CD4-positive, alpha-beta T cell treated with Interleukin-1 beta for 1 hour (primary cell): ENCODE measurements at regions not wholly inside any gene's neighbourhood (a gene's known extent, or its start where the extent isn't known, plus 50 kb on each side); places are given as distances from the start of the nearest gene placed in this dataset.

Source experiments
- DNase-seq, 2 donors: peaks; one replicate each; pipeline ENCODE4 v3.0.0-alpha.2; 2020 to 2022

- no peak for DNase-seq
Measured at GRCh38 chr9:135196474-135196873, 109.0 kb downstream of the OLFM1 start.

GRCh38 chr9:135198144-135198543, 110.7 kb downstream of the OLFM1 start:
- DNase-seq = no peak

- DNase-seq = no peak
Measured at GRCh38 chr9:135198586-135199285, 111.3 kb downstream of the OLFM1 start.

- DNase-seq = no peak
Measured at GRCh38 chr9:135199489-135199888, 112.0 kb downstream of the OLFM1 start.

- DNase-seq = no peak
Measured at GRCh38 chr9:135201711-135202110, 114.2 kb downstream of the OLFM1 start.

- DNase-seq = no peak
Measured at GRCh38 chr9:135204177-135204576, 116.7 kb downstream of the OLFM1 start.

GRCh38 chr9:135209136-135209535, 121.7 kb downstream of the OLFM1 start:
- DNase-seq = no peak

- no peak for DNase-seq
Measured at GRCh38 chr9:135209852-135210251, 122.4 kb downstream of the OLFM1 start.

GRCh38 chr9:135210676-135211523, 123.4 kb downstream of the OLFM1 start:
- no peak for DNase-seq

- no peak for DNase-seq
Measured at GRCh38 chr9:135211524-135211890, 124.0 kb downstream of the OLFM1 start.

- DNase-seq = no peak
Measured at GRCh38 chr9:135212961-135213360, 125.5 kb downstream of the OLFM1 start.

- no peak for DNase-seq
Measured at GRCh38 chr9:135213566-135213965, 126.1 kb downstream of the OLFM1 start.

GRCh38 chr9:135214054-135214640, 126.7 kb downstream of the OLFM1 start:
- DNase-seq = no peak

- DNase-seq = no peak
Measured at GRCh38 chr9:135214706-135215105, 127.2 kb downstream of the OLFM1 start.

- no peak for DNase-seq
Measured at GRCh38 chr9:135215571-135216161, 128.2 kb downstream of the OLFM1 start.

- DNase-seq = no peak
Measured at GRCh38 chr9:135216236-135216635, 128.8 kb downstream of the OLFM1 start.

- no peak for DNase-seq
Measured at GRCh38 chr9:135216791-135217441, 129.4 kb downstream of the OLFM1 start.

- DNase-seq = no peak
Measured at GRCh38 chr9:135217836-135218235, 130.4 kb downstream of the OLFM1 start.

GRCh38 chr9:135218331-135219225, 131.1 kb downstream of the OLFM1 start:
- no peak for DNase-seq

GRCh38 chr9:135219676-135220600, 132.5 kb downstream of the OLFM1 start:
- DNase-seq = no peak
